A549 (cell line): ENCODE measurements at regions not wholly inside any gene's neighbourhood (a gene's known extent, or its start where the extent isn't known, plus 50 kb on each side); places are given as distances from the start of the nearest gene placed in this dataset.
A peak's percentile ranks its signal among the peaks of the same experiment; 100 is the strongest.

Experiments
- ATAC-seq, 2 experiments: fragments of 200-7000 bp in 1 of 2; fragments of >200 bp in 1 of 2; cut with Nextera tagmentation in 1 of 2; cut with Tn5 transposase in 1 of 2; 3 replicates each; pipeline versions ENCODE4 v1.8.0 to v1.9.1; 2018 to 2020; ENCODE audit warnings: mild to moderate bottlenecking in 1 of 2, moderate library complexity in 1 of 2
- CTCF ChIA-PET: fragments of 300-600 bp; sonication (Branson Sonifier 250); formaldehyde crosslinking; extraction: SDS; loops from one replicate; lab custom pipeline; 2021; ENCODE audit warnings: antibody characterized with exemption, inconsistent platforms; lab: Yijun Ruan, JAX
- POLR2A ChIA-PET: fragments of 350-600 bp; formaldehyde crosslinking; extraction: SDS; loops from one replicate; lab custom pipeline; 2021; ENCODE audit warnings: antibody characterized with exemption, inconsistent platforms; lab: Yijun Ruan, JAX
- DNase-seq, 2 experiments: peaks; one replicate each; pipeline versions ENCODE4 v3.0.0 to v3.0.0-alpha.2; 2011 to 2016; ENCODE audit warnings: low read depth in 1 of 2, low spot score in 1 of 2
- FAIRE-seq: peaks from 2 replicates; lab custom pipeline; 2011; peaks lifted over from hg19 to GRCh38; lab: Jason Lieb, UNC
- H3K27ac ChIP-seq, 2 experiments: fragments of >200 bp; sonication (Bioruptor Twin); formaldehyde crosslinking; 3 replicates each; pipeline ENCODE4 v1.5.1; 2016 to 2017
- H3K4me1 ChIP-seq: fragments of >200 bp; sonication (Bioruptor Twin); formaldehyde crosslinking; 3 replicates; pipeline ENCODE4 v1.6.1; 2016
- H3K4me2 ChIP-seq: fragments of >200 bp; sonication (Bioruptor Twin); formaldehyde crosslinking; 3 replicates; pipeline ENCODE4 v1.6.1; 2016
- H3K4me3 ChIP-seq: fragments of >200 bp; sonication (Bioruptor Twin); formaldehyde crosslinking; 3 replicates; pipeline ENCODE4 v1.5.1; 2016
- H3K9me3 ChIP-seq: fragments of >200 bp; sonication (Bioruptor Twin); formaldehyde crosslinking; 3 replicates; pipeline ENCODE4 v1.6.1; 2016
- BHLHE40 ChIP-seq: IDR thresholded peaks from 2 replicates; pipeline ENCODE4 v1.6.1; 2012; ENCODE audit warnings: low read depth, low read length, inconsistent platforms
- CEBPB ChIP-seq, 2 experiments: fragments of >200 bp in 1 of 2; sonication (Bioruptor Twin) in 1 of 2; formaldehyde crosslinking in 1 of 2; IDR thresholded peaks; 2 replicates each; pipeline ENCODE4 v1.6.1; 2012 to 2016
- CHD4 ChIP-seq: fragments of 200-600 bp; sonication (generic); IDR thresholded peaks from 2 replicates; pipeline ENCODE4 v1.6.1; 2016; ENCODE audit warnings: antibody characterized with exemption, mild to moderate bottlenecking, borderline replicate concordance
- EHF ChIP-seq: fragments of 250-450 bp; sonication (Bioruptor Pico); IDR thresholded peaks from 2 replicates; pipeline ENCODE4 v1.5.0; 2020; ENCODE audit warnings: mild to moderate bottlenecking
- ESRRA ChIP-seq: fragments of 150-350 bp; IDR thresholded peaks from 2 replicates; pipeline ENCODE4 v1.6.1; 2014; ENCODE audit warnings: mild to moderate bottlenecking, low read length, borderline replicate concordance
- GATA3 ChIP-seq: IDR thresholded peaks from 2 replicates; pipeline ENCODE4 v1.6.1; 2012; ENCODE audit warnings: borderline replicate concordance
- HDAC2 ChIP-seq: fragments of 200-600 bp; sonication (generic); IDR thresholded peaks from 2 replicates; pipeline ENCODE4 v1.6.1; 2016
- HOXA7 ChIP-seq: fragments of 250-450 bp; sonication (Bioruptor Pico); IDR thresholded peaks from 2 replicates; pipeline ENCODE4 v1.5.0; 2020; ENCODE audit warnings: mild to moderate bottlenecking, moderate library complexity
- JUN ChIP-seq, 2 experiments: fragments of >200 bp; sonication (Bioruptor Twin); formaldehyde crosslinking; IDR thresholded peaks; 2 replicates in 1 of 2; 3 replicates in 1 of 2; pipeline ENCODE4 v1.6.1; 2016 to 2017
- KDM5A ChIP-seq: fragments of 200-600 bp; sonication (generic); IDR thresholded peaks from 2 replicates; pipeline ENCODE4 v1.6.1; 2016; ENCODE audit warnings: antibody characterized with exemption, mild to moderate bottlenecking
- MAZ ChIP-seq: fragments of 150-350 bp; IDR thresholded peaks from 2 replicates; pipeline ENCODE4 v1.6.1; 2014; ENCODE audit warnings: antibody characterized with exemption, low read depth, low read length, borderline replicate concordance
- MYC ChIP-seq: IDR thresholded peaks from 2 replicates; pipeline ENCODE4 v1.6.1; 2012; ENCODE audit warnings: mild to moderate bottlenecking, inconsistent platforms, low read length, improper control_type of control experiment, borderline replicate concordance
- RARB ChIP-seq: fragments of 250-450 bp; sonication (Bioruptor Pico); IDR thresholded peaks from 2 replicates; pipeline ENCODE4 v1.8.0; 2021; ENCODE audit warnings: mild to moderate bottlenecking, moderate library complexity
- RCOR1 ChIP-seq: fragments of 150-350 bp; IDR thresholded peaks from 2 replicates; pipeline ENCODE4 v1.6.1; 2014; ENCODE audit warnings: antibody characterized with exemption, low read length, low read depth
- SMC3 ChIP-seq: fragments of >200 bp; sonication (Bioruptor Twin); formaldehyde crosslinking; IDR thresholded peaks from 3 replicates; pipeline ENCODE4 v1.6.1; 2018; ENCODE audit warnings: inconsistent platforms
- ZSCAN20 ChIP-seq: fragments of 250-450 bp; sonication (Bioruptor Pico); IDR thresholded peaks from 2 replicates; pipeline ENCODE4 v1.8.0; 2022; ENCODE audit warnings: mild to moderate bottlenecking, moderate library complexity
- WGBS: methylation state at CpG from one replicate; pipeline ENCODE4 v1.1.6; 2017; ENCODE audit errors: missing lambda C conversion rate; 5-methylcytosine and 5-hydroxymethylcytosine counted together
- TF ChIP-seq, protein P1 (sequence below): fragments of 150-350 bp; IDR thresholded peaks from 2 replicates; pipeline ENCODE4 v1.6.1; 2014; ENCODE audit warnings: low read depth, mild to moderate bottlenecking, low read length
- TF ChIP-seq, protein P2 (sequence below): fragments of >200 bp; sonication (Bioruptor Twin); formaldehyde crosslinking; IDR thresholded peaks from 2 replicates; pipeline ENCODE4 v1.6.1; 2016
- TF ChIP-seq, protein P3 (sequence below): fragments of 250-450 bp; sonication (Bioruptor Pico); IDR thresholded peaks from 2 replicates; pipeline ENCODE4 v1.5.0; 2021; ENCODE audit warnings: mild to moderate bottlenecking, moderate library complexity, borderline replicate concordance

DNA sequence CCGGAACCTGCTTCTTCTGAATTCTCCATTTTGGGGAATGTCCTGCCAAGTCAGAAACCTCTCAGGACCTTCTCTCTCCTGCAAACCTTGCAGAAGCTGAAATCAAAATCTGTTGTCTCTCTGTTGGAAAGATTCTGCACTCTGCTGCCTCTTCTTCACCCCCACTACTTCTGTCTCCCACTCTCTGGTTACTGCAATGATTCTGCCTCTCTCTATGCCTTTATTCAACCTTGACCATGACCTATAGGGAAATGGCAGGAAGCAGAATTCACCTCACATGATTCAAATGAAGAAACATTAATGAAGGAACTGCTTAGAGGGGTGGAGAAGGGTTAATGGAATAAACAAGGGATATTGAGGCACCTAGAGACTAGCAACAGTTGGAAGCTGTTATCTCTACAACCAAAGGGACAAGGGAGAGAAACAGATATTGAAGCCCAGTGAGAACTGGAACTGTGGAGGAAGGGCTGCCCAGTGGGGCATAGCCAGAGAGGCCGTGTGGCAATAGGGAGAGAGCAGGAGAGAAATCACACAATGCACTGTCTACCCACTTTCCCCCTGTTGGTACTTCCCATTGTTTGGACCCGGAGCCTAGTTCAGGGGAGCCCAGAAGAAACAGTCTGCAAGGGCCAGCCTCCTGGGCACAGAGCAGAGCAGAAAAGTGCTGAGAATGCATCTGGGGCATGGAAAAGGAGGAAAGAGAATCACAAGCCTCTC lies 76.1 kb upstream of the JUN start:
- TF ChIP-seq, protein P1, sequence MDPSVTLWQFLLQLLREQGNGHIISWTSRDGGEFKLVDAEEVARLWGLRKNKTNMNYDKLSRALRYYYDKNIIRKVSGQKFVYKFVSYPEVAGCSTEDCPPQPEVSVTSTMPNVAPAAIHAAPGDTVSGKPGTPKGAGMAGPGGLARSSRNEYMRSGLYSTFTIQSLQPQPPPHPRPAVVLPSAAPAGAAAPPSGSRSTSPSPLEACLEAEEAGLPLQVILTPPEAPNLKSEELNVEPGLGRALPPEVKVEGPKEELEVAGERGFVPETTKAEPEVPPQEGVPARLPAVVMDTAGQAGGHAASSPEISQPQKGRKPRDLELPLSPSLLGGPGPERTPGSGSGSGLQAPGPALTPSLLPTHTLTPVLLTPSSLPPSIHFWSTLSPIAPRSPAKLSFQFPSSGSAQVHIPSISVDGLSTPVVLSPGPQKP = no peak
- no peak for TF ChIP-seq BHLHE40
- TF ChIP-seq JUN (IDR thresholded peaks at IDR 0.05) = no peak
- no peak for TF ChIP-seq CHD4
- TF ChIP-seq HDAC2 = no peak
- TF ChIP-seq RCOR1 = no peak
- no peak for TF ChIP-seq RARB (CRISPR knock-in tag)
- TF ChIP-seq HOXA7 (CRISPR knock-in tag) = no peak
- TF ChIP-seq, protein P2, sequence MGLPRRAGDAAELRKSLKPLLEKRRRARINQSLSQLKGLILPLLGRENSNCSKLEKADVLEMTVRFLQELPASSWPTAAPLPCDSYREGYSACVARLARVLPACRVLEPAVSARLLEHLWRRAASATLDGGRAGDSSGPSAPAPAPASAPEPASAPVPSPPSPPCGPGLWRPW = no peak
- no peak for TF ChIP-seq MYC
- no peak for TF ChIP-seq CEBPB (IDR thresholded peaks at IDR 0.05)
- no peak for TF ChIP-seq ZSCAN20
- no peak for TF ChIP-seq EHF
- TF ChIP-seq GATA3 = no peak
- TF ChIP-seq, protein P3, sequence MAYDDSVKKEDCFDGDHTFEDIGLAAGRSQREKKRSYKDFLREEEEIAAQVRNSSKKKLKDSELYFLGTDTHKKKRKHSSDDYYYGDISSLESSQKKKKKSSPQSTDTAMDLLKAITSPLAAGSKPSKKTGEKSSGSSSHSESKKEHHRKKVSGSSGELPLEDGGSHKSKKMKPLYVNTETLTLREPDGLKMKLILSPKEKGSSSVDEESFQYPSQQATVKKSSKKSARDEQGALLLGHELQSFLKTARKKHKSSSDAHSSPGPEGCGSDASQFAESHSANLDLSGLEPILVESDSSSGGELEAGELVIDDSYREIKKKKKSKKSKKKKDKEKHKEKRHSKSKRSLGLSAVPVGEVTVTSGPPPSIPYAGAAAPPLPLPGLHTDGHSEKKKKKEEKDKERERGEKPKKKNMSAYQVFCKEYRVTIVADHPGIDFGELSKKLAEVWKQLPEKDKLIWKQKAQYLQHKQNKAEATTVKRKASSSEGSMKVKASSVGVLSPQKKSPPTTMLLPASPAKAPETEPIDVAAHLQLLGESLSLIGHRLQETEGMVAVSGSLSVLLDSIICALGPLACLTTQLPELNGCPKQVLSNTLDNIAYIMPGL (CRISPR knock-in tag) = no peak
- TF ChIP-seq SMC3 = no peak
- Histone ChIP-seq H3K4me1 (peaks cover 22% of the 10 kb centered on the region), H3K4me2 (no peak overlapping the region), H3K27ac (no peak overlapping the region), H3K9me3 (no peaks in the 10 kb centered on the region), H3K4me3 (no peak overlapping the region)
- WGBS = 88% methylated on average over 3 of the region's 3 CpGs
- ChIA-PET POLR2A (no interaction called here), CTCF (no interaction called here)
- no peak for FAIRE-seq
- ATAC-seq = no peak
- DNase-seq = no peak

DNA sequence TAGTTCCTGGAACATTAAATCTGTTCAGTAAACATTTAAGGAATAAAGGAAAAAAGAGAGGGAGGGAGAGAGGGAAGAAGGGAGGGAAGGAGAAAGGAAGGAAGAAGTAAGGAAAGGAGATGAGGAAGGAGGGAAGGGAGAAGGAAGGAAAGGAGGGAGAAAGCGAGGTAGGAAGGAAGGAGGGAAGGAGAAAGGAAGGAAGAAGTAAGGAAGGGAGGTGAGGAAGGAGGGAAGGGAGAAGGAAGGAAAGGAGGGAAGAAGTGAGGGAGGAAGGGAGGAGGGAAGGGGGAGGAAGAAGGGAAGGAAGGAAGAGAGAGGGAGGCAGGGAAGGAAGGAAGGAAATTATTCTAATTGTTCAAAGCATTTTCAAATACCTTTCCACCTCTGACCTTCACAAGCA lies 77.2 kb upstream of the JUN start:
- ChIA-PET POLR2A (no interaction called here), CTCF (no interaction called here)
- WGBS = 89% methylated on average over 1 of the region's 1 CpG

More for the DNA sequence above, 77.2 kb upstream of the JUN start:
- H3K4me3 ChIP-seq = no peak overlapping the region
- DNase-seq (no peak), ATAC-seq (no peak), FAIRE-seq (no peak)
- peaks cover 22% of the 10 kb centered on the region for H3K4me1 ChIP-seq
- peak overlapping the region; percentile 39 to 72; a peak in 4 of 6 replicates for H3K27ac ChIP-seq
- peak overlapping the region; percentile 9; the same call in 2 of the 3 replicates for H3K4me2 ChIP-seq
- H3K9me3 ChIP-seq = no peaks in the 10 kb centered on the region
- TF ChIP-seq MAZ = no peak
- TF ChIP-seq KDM5A = no peak
- TF ChIP-seq, protein P3 (CRISPR knock-in tag) = no peak
- TF ChIP-seq HDAC2 = no peak
- no peak for TF ChIP-seq JUN (IDR thresholded peaks at IDR 0.05)
- no peak for TF ChIP-seq MYC
- TF ChIP-seq ESRRA = no peak
- no peak for TF ChIP-seq EHF
